Peyer's patch (tissue), 4 donors: ENCODE measurements at regions not wholly inside any gene's neighbourhood (a gene's known extent, or its start where the extent isn't known, plus 50 kb on each side); places are given as distances from the start of the nearest gene placed in this dataset.

Experiments
- DNase-seq, 3 donors: peaks; one replicate each; pipeline ENCODE4 v3.0.0-alpha.2; 2017 to 2019
- H3K27ac ChIP-seq, 4 donors: fragments of 200-600 bp; sonication (generic); one replicate each; pipeline ENCODE4 v1.5.1; 2016 to 2019
- H3K27me3 ChIP-seq, 2 donors: fragments of 200-600 bp; sonication (generic); one replicate each; pipeline ENCODE4 v1.5.1; 2019
- H3K36me3 ChIP-seq, 3 donors: fragments of 200-600 bp; sonication (generic); one replicate each; pipeline ENCODE4 v1.5.1; 2016 to 2019
- H3K4me1 ChIP-seq, 4 donors: fragments of 200-600 bp; sonication (generic); one replicate each; pipeline ENCODE4 v1.5.1; 2016 to 2019
- H3K4me3 ChIP-seq, 4 donors: fragments of 200-600 bp; sonication (generic); 1 replicate in 3 of 4; 2 replicates in 1 of 4; pipeline ENCODE4 v1.5.1; 2016 to 2019; ENCODE audit warnings: mild to moderate bottlenecking in 1 of 4
- H3K9me3 ChIP-seq, 4 donors: fragments of 200-600 bp; sonication (generic); one replicate each; pipeline ENCODE4 v1.5.1; 2016 to 2019; ENCODE audit warnings: mild to moderate bottlenecking in 1 of 4
- POLR2A ChIP-seq, 2 donors: fragments of 450-650 bp; IDR thresholded peaks; one replicate each; pipeline ENCODE4 v1.5.1; 2017; ENCODE audit warnings: antibody characterized with exemption in 2 of 2, mild to moderate bottlenecking in 2 of 2, moderate library complexity in 2 of 2
- TF ChIP-seq, protein P1 (sequence below), 6 experiments: fragments of 450-650 bp in 4 of 6; fragments of 200-600 bp in 2 of 6; sonication (generic) in 1 of 6; IDR thresholded peaks; one replicate each; pipeline ENCODE4 v1.5.1; 2017 to 2019; ENCODE audit warnings: antibody characterized with exemption in 6 of 6, mild to moderate bottlenecking in 3 of 6, moderate library complexity in 1 of 6

DNA sequence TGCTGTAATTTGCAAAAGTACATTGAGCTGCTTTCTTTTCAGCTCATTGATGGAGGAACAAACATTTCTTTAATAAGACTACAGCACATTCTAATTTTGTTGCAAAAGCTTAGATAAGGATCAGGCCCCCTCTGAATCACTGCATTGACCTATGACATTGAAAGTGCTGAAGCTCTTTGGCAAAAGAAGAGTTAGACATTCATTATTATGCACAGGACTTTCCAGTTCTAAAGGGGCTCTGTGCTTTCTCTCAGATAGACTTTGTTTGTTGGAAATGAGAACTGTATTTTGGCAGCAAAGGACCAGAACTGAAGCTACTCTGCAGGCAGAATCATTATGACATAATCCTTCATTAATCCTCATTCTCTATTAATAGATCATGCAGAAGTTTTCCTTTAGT, 252.9 kb upstream of the SOX2 start:
- H3K4me1 ChIP-seq: no peaks in the 10 kb centered on the region
- no peaks in the 10 kb centered on the region for H3K27me3 ChIP-seq
- H3K27ac ChIP-seq: no peak overlapping the region
- no peak for DNase-seq
- TF ChIP-seq, protein P1, sequence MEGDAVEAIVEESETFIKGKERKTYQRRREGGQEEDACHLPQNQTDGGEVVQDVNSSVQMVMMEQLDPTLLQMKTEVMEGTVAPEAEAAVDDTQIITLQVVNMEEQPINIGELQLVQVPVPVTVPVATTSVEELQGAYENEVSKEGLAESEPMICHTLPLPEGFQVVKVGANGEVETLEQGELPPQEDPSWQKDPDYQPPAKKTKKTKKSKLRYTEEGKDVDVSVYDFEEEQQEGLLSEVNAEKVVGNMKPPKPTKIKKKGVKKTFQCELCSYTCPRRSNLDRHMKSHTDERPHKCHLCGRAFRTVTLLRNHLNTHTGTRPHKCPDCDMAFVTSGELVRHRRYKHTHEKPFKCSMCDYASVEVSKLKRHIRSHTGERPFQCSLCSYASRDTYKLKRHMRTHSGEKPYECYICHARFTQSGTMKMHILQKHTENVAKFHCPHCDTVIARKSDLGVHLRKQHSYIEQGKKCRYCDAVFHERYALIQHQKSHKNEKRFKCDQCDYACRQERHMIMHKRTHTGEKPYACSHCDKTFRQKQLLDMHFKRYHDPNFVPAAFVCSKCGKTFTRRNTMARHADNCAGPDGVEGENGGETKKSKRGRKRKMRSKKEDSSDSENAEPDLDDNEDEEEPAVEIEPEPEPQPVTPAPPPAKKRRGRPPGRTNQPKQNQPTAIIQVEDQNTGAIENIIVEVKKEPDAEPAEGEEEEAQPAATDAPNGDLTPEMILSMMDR (IDR thresholded peaks at IDR 0.05): no peak
- TF ChIP-seq POLR2A (IDR thresholded peaks at IDR 0.05): no peak
- H3K4me3 ChIP-seq: no peak overlapping the region
- no peaks in the 10 kb centered on the region for H3K36me3 ChIP-seq
- H3K9me3 ChIP-seq: no peaks in the 10 kb centered on the region

- TF ChIP-seq, protein P1 (IDR thresholded peaks at IDR 0.05): no peak
- TF ChIP-seq POLR2A (IDR thresholded peaks at IDR 0.05): no peak
- no peaks in the 10 kb centered on the region for H3K4me1 ChIP-seq
- H3K4me3 ChIP-seq: no peak overlapping the region
- DNase-seq: no peak
- H3K27ac ChIP-seq: no peak overlapping the region
- no peaks in the 10 kb centered on the region for H3K9me3 ChIP-seq
- no peaks in the 10 kb centered on the region for H3K27me3 ChIP-seq
- no peaks in the 10 kb centered on the region for H3K36me3 ChIP-seq
Measured at GRCh38 chr3:181457756-181458155, 254.0 kb upstream of the SOX2 start.

DNA sequence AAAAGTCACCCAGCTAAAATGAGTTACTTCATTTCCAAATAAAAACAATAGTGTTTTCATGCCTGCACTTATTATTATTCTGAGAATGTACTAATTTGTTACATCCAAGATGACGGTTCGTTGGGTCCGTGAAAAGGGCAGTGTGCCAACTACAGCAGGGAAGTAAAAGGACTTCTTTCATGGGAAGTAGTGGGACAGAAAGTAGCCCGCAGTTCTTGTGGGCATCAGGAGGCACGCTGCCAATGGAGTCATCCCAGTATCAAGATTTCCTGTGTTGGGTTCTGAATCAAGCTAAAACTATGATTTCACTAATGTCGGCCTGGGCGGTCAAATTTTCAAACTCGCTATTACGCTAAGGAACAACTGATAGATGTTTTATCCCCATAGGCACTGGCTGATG, 254.5 kb upstream of the SOX2 start:
- H3K27me3 ChIP-seq: no peaks in the 10 kb centered on the region
- no peaks in the 10 kb centered on the region for H3K36me3 ChIP-seq
- no peak for TF ChIP-seq POLR2A (IDR thresholded peaks at IDR 0.05)
- TF ChIP-seq, protein P1 (IDR thresholded peaks at IDR 0.05): no peak
- H3K9me3 ChIP-seq: no peaks in the 10 kb centered on the region
- no peak for DNase-seq
- H3K4me1 ChIP-seq: no peaks in the 10 kb centered on the region
- H3K27ac ChIP-seq: no peak overlapping the region
- no peak overlapping the region for H3K4me3 ChIP-seq

DNA sequence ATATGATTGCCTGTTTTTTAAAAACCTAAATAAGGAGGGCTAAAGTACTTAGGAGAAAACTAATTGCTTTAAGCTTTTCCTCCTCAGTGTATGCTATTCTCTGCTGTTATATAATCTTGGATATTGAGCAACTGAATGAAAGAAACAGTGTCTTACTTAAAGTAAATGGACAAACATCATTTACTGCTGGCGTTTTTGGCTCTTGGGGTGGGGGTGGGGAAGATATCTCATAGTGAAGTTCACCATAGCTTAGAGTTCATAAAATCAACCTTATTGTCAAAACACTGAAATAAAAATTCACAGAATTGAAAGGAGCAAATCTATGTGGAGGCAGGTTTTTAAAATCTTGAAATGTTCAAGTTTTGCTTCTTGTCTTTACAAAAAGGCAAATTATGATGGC, 256.4 kb upstream of the SOX2 start:
- no peaks in the 10 kb centered on the region for H3K36me3 ChIP-seq
- H3K27me3 ChIP-seq: no peaks in the 10 kb centered on the region
- H3K27ac ChIP-seq: no peak overlapping the region
- H3K4me3 ChIP-seq: no peak overlapping the region
- no peaks in the 10 kb centered on the region for H3K4me1 ChIP-seq
- TF ChIP-seq, protein P1 (IDR thresholded peaks at IDR 0.05): no peak
- no peak for TF ChIP-seq POLR2A (IDR thresholded peaks at IDR 0.05)
- H3K9me3 ChIP-seq: no peaks in the 10 kb centered on the region
- no peak for DNase-seq

- no peaks in the 10 kb centered on the region for H3K4me1 ChIP-seq
- no peak overlapping the region for H3K27ac ChIP-seq
- H3K4me3 ChIP-seq: no peak overlapping the region
- TF ChIP-seq, protein P1 (IDR thresholded peaks at IDR 0.05): no peak
- TF ChIP-seq POLR2A (IDR thresholded peaks at IDR 0.05): no peak
- no peak for DNase-seq
- no peaks in the 10 kb centered on the region for H3K36me3 ChIP-seq
- no peaks in the 10 kb centered on the region for H3K9me3 ChIP-seq
- no peaks in the 10 kb centered on the region for H3K27me3 ChIP-seq
Measured at GRCh38 chr3:181454451-181455027, 257.2 kb upstream of the SOX2 start.

GRCh38 chr3:181446741-181447140, 265.0 kb upstream of the SOX2 start:
- H3K4me1 ChIP-seq: no peaks in the 10 kb centered on the region
- H3K27ac ChIP-seq: no peak overlapping the region
- H3K36me3 ChIP-seq: no peaks in the 10 kb centered on the region
- H3K9me3 ChIP-seq: no peaks in the 10 kb centered on the region
- no peak for DNase-seq
- H3K4me3 ChIP-seq: no peak overlapping the region
- H3K27me3 ChIP-seq: no peaks in the 10 kb centered on the region
- no peak for TF ChIP-seq POLR2A (IDR thresholded peaks at IDR 0.05)
- TF ChIP-seq, protein P1 (IDR thresholded peaks at IDR 0.05): no peak
